HG03571 (cell line): ENCODE measurements at regions not wholly inside any gene's neighbourhood (a gene's known extent, or its start where the extent isn't known, plus 50 kb on each side); places are given as distances from the start of the nearest gene placed in this dataset.
"Not testable (repeated sequence)": the region's sequence is repeated elsewhere in the genome, so short reads cannot be mapped to it uniquely, and the experiment has no call there.

ENCODE experiments used
- ATAC-seq: cut with Tn5 transposase; IDR thresholded peaks from one replicate; pipeline ENCODE4 v1.9.1; 2021; ENCODE audit not compliant: unreplicated experiment

- no peak for ATAC-seq
Observed at GRCh38 chr4:19187691-19188090, 1064.0 kb upstream of the SLIT2 start.

GRCh38 chr4:19187096-19187495 lies 1064.6 kb upstream of the SLIT2 start:
- no peak for ATAC-seq

GRCh38 chr4:19181631-19182030 lies 1070.1 kb upstream of the SLIT2 start:
- ATAC-seq = not testable (repeated sequence)

- no peak for ATAC-seq
Observed at GRCh38 chr4:19178835-19179234, 1072.9 kb upstream of the SLIT2 start.

GRCh38 chr4:19177616-19178015 lies 1074.1 kb upstream of the SLIT2 start:
- no peak for ATAC-seq

GRCh38 chr4:19171832-19172231 lies 1079.9 kb upstream of the SLIT2 start:
- no peak for ATAC-seq

GRCh38 chr4:19167311-19167710 lies 1084.4 kb upstream of the SLIT2 start:
- no peak for ATAC-seq

GRCh38 chr4:19164334-19164733 lies 1087.4 kb upstream of the SLIT2 start:
- ATAC-seq = no peak

GRCh38 chr4:19159874-19160273 lies 1091.8 kb upstream of the SLIT2 start:
- ATAC-seq = no peak

GRCh38 chr4:19158107-19158809 lies 1093.4 kb upstream of the SLIT2 start:
- ATAC-seq = no peak

GRCh38 chr4:19156786-19157185 lies 1094.9 kb upstream of the SLIT2 start:
- ATAC-seq = no peak

- no peak for ATAC-seq
Observed at GRCh38 chr4:19155568-19155967, 1096.1 kb upstream of the SLIT2 start.

- not testable (repeated sequence) for ATAC-seq
Observed at GRCh38 chr4:19154267-19154666, 1097.4 kb upstream of the SLIT2 start.

GRCh38 chr4:19152264-19152663 lies 1099.4 kb upstream of the SLIT2 start:
- no peak for ATAC-seq

GRCh38 chr4:19151684-19152083 lies 1100.0 kb upstream of the SLIT2 start:
- no peak for ATAC-seq

- no peak for ATAC-seq
Observed at GRCh38 chr4:19146038-19146437, 1105.7 kb upstream of the SLIT2 start.

GRCh38 chr4:19135895-19136633 lies 1114.5 kb upstream of the LCORL start:
- ATAC-seq = no peak

- no peak for ATAC-seq
Observed at GRCh38 chr4:19134685-19135084, 1113.1 kb upstream of the LCORL start.

GRCh38 chr4:19133315-19133714 lies 1111.8 kb upstream of the LCORL start:
- ATAC-seq = no peak

- no peak for ATAC-seq
Observed at GRCh38 chr4:19130866-19131265, 1109.3 kb upstream of the LCORL start.

- no peak for ATAC-seq
Observed at GRCh38 chr4:19128176-19128575, 1106.6 kb upstream of the LCORL start.

GRCh38 chr4:19126903-19127302 lies 1105.3 kb upstream of the LCORL start:
- ATAC-seq = no peak

- no peak for ATAC-seq
Observed at GRCh38 chr4:19123681-19124080, 1102.1 kb upstream of the LCORL start.
